ENCODE measurements at regions not wholly inside any gene's neighbourhood (a gene's known extent, or its start where the extent isn't known, plus 50 kb on each side); places are given as distances from the start of the nearest gene placed in this dataset.

- no peaks in the 10 kb centered on the region for H3K4me1 Mint-ChIP-seq (ENCODE audit: unreplicated experiment)
- no peaks in the 10 kb centered on the region for H3K9me3 Mint-ChIP-seq (ENCODE audit: unreplicated experiment)
- no peak for TF ChIP-seq CTCF (IDR thresholded peaks at IDR 0.05)
- H3K36me3 Mint-ChIP-seq (ENCODE audit: unreplicated experiment), result no peaks in the 10 kb centered on the region
- peaks cover 27% of the 10 kb centered on the region for H3K27me3 Mint-ChIP-seq (ENCODE audit: unreplicated experiment)
- no peak overlapping the region for H3K4me3 Mint-ChIP-seq (ENCODE audit: unreplicated experiment)
- no peak for DNase-seq (ENCODE audit: extremely low spot score, unreplicated experiment)
- no peak overlapping the region for H3K27ac Mint-ChIP-seq (ENCODE audit: unreplicated experiment)
Observed at GRCh38 chr3:89802881-89803280, 695.5 kb downstream of the EPHA3 start.

GRCh38 chr3:89803711-89804110 lies 696.3 kb downstream of the EPHA3 start:
- Mint-ChIP-seq H3K36me3 (ENCODE audit: unreplicated experiment) (no peaks in the 10 kb centered on the region), H3K9me3 (ENCODE audit: unreplicated experiment) (no peaks in the 10 kb centered on the region)
- no peak for DNase-seq (ENCODE audit: extremely low spot score, unreplicated experiment)

GRCh38 chr3:89806166-89806565 lies 698.7 kb downstream of the EPHA3 start:
- TF ChIP-seq CTCF (IDR thresholded peaks at IDR 0.05), result no peak
- H3K27ac Mint-ChIP-seq (ENCODE audit: unreplicated experiment), result no peak overlapping the region
- no peak overlapping the region for H3K4me3 Mint-ChIP-seq (ENCODE audit: unreplicated experiment)
- H3K9me3 Mint-ChIP-seq (ENCODE audit: unreplicated experiment), result no peaks in the 10 kb centered on the region
- H3K27me3 Mint-ChIP-seq (ENCODE audit: unreplicated experiment), result peaks cover 22% of the 10 kb centered on the region
- no peak for DNase-seq (ENCODE audit: extremely low spot score, unreplicated experiment)
- no peaks in the 10 kb centered on the region for H3K4me1 Mint-ChIP-seq (ENCODE audit: unreplicated experiment)
- H3K36me3 Mint-ChIP-seq (ENCODE audit: unreplicated experiment), result no peaks in the 10 kb centered on the region

More at GRCh38 chr3:89803711-89804110, 696.3 kb downstream of the EPHA3 start:
- Mint-ChIP-seq H3K4me3 (ENCODE audit: unreplicated experiment) (no peak overlapping the region), H3K27ac (ENCODE audit: unreplicated experiment) (no peak overlapping the region), H3K4me1 (ENCODE audit: unreplicated experiment) (no peaks in the 10 kb centered on the region), H3K27me3 (ENCODE audit: unreplicated experiment) (peaks cover 27% of the 10 kb centered on the region)
- no peak for TF ChIP-seq CTCF (IDR thresholded peaks at IDR 0.05)

- H3K4me1 Mint-ChIP-seq (ENCODE audit: unreplicated experiment), result no peaks in the 10 kb centered on the region
- DNase-seq (ENCODE audit: extremely low spot score, unreplicated experiment), result no peak
- H3K27me3 Mint-ChIP-seq (ENCODE audit: unreplicated experiment), result peaks cover 14% of the 10 kb centered on the region
- H3K9me3 Mint-ChIP-seq (ENCODE audit: unreplicated experiment), result peaks cover 5% of the 10 kb centered on the region
- no peak for TF ChIP-seq CTCF (IDR thresholded peaks at IDR 0.05)
- no peak overlapping the region for H3K4me3 Mint-ChIP-seq (ENCODE audit: unreplicated experiment)
- no peak overlapping the region for H3K27ac Mint-ChIP-seq (ENCODE audit: unreplicated experiment)
- H3K36me3 Mint-ChIP-seq (ENCODE audit: unreplicated experiment), result no peaks in the 10 kb centered on the region
Observed at GRCh38 chr3:89808680-89809197, 701.3 kb downstream of the EPHA3 start.

DNA sequence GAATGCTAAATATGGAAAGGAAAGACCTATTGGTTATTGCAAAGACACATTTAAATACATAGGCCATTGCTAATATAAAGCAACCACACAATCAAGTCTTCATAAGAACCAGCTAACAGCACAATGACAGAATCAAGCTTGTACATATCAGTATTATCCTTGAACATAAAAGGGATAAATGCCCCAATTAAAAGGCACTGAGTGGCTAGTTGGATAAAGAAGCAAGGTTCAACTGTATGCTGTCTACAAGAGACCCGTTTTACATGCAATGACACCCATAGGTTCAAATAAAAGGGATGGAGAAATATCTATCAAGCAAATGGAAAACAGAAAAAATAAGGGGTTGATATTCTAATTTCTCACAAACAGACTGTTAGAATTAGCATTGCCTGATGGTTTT lies 706.1 kb downstream of the EPHA3 start:
- Mint-ChIP-seq H3K9me3 (ENCODE audit: unreplicated experiment) (peaks cover 5% of the 10 kb centered on the region), H3K4me3 (ENCODE audit: unreplicated experiment) (no peak overlapping the region), H3K27me3 (ENCODE audit: unreplicated experiment) (no peaks in the 10 kb centered on the region), H3K27ac (ENCODE audit: unreplicated experiment) (no peak overlapping the region), H3K36me3 (ENCODE audit: unreplicated experiment) (no peaks in the 10 kb centered on the region), H3K4me1 (ENCODE audit: unreplicated experiment) (no peaks in the 10 kb centered on the region)
- no peak for DNase-seq (ENCODE audit: extremely low spot score, unreplicated experiment)
- no peak for TF ChIP-seq CTCF (IDR thresholded peaks at IDR 0.05)
